ENCODE measurements at regions not wholly inside any gene's neighbourhood (a gene's known extent, or its start where the extent isn't known, plus 50 kb on each side); places are given as distances from the start of the nearest gene placed in this dataset.
A peak's percentile ranks its signal among the peaks of the same experiment; 100 is the strongest.

- TF ChIP-seq CREB1 (CRISPR knock-in tag; IDR thresholded peaks at IDR 0.05) (no peak), SMAD4 (CRISPR knock-in tag; IDR thresholded peaks at IDR 0.05) (no peak), TEAD1 (CRISPR knock-in tag; IDR thresholded peaks at IDR 0.05) (no peak), MAX (CRISPR knock-in tag; IDR thresholded peaks at IDR 0.05) (no peak), OVOL2 (CRISPR knock-in tag; IDR thresholded peaks at IDR 0.05; ENCODE audit: borderline replicate concordance) (no peak), NR1H2 (CRISPR knock-in tag; IDR thresholded peaks at IDR 0.05) (no peak), STAT6 (CRISPR knock-in tag; conservative IDR thresholded peaks at IDR 0.05; ENCODE audit: low read depth) (no peak), NR3C1 (CRISPR knock-in tag; conservative IDR thresholded peaks at IDR 0.05; ENCODE audit: low read depth) (no peak), ZNF219 (CRISPR knock-in tag; IDR thresholded peaks at IDR 0.05; ENCODE audit: borderline replicate concordance) (no peak), E2F4 (CRISPR knock-in tag; IDR thresholded peaks at IDR 0.05; ENCODE audit: borderline replicate concordance, low read depth) (no peak), ATF6 (CRISPR knock-in tag; IDR thresholded peaks at IDR 0.05) (no peak), CREM (CRISPR knock-in tag; IDR thresholded peaks at IDR 0.05) (no peak), NFYB (CRISPR knock-in tag; conservative IDR thresholded peaks at IDR 0.05; ENCODE audit: low read depth) (no peak), CTCF (IDR thresholded peaks at IDR 0.05) (no peak), PREB (CRISPR knock-in tag; IDR thresholded peaks at IDR 0.05; ENCODE audit: borderline replicate concordance) (no peak), RORB (CRISPR knock-in tag; IDR thresholded peaks at IDR 0.05) (no peak)
- POLR2A ChIA-PET = no interaction called here
- peaks cover 20% of the 10 kb centered on the region for H3K36me3 Mint-ChIP-seq
- CTCF ChIA-PET = interaction anchor here (1.4 to 4.4 kb wide), 2 partner anchors 59 to 60 kb away, joined by 5 to 27 read pairs; no protein-coding TSS in a partner anchor
- H3K4me3 Mint-ChIP-seq = no peak overlapping the region
- ATAC-seq (no peak), DNase-seq (ENCODE audit: low spot score) (no peak)
- peaks cover 27% of the 10 kb centered on the region for H3K4me1 Mint-ChIP-seq
- H3K9me3 Mint-ChIP-seq = peaks cover 16% of the 10 kb centered on the region
- peak overlapping the region; percentile 6; the same call in 1 of the 2 replicates for H3K27ac Mint-ChIP-seq
- no peaks in the 10 kb centered on the region for H3K27me3 Mint-ChIP-seq (ENCODE audit: low read depth)
These were observed 222.6 kb upstream of the KLF14 start for GRCh38 chr7:130956417-130957136.

Measured in WTC11 (cell line).